ENCODE measurements at regions not wholly inside any gene's neighbourhood (a gene's known extent, or its start where the extent isn't known, plus 50 kb on each side); places are given as distances from the start of the nearest gene placed in this dataset.

GRCh38 chr10:131644864-131645658 is 255.7 kb upstream of the PPP2R2D start:
- DNase-seq: no peak
- Histone ChIP-seq H3K27me3 (no peaks in the 10 kb centered on the region), H3K4me1 (ENCODE audit: insufficient read depth) (no peaks in the 10 kb centered on the region), H3K9me3 (no peaks in the 10 kb centered on the region), H3K27ac (no peak overlapping the region), H3K36me3 (no peaks in the 10 kb centered on the region), H3K4me3 (no peak overlapping the region)
- TF ChIP-seq CTCF (IDR thresholded peaks at IDR 0.05): no peak
- TF ChIP-seq EP300 (IDR thresholded peaks at IDR 0.05): no peak
- TF ChIP-seq POLR2A (IDR thresholded peaks at IDR 0.05): no peak
- intact Hi-C loops (cut with DNase I): no loop called here
- WGBS, 3 donors: 80 to 82% (median 81%) methylated on average over 12 of the region's 12 CpGs

GRCh38 chr10:131645756-131646155 is 255.1 kb upstream of the PPP2R2D start:
- no peak overlapping the region for H3K27ac ChIP-seq
- no peak for TF ChIP-seq POLR2A (IDR thresholded peaks at IDR 0.05)
- TF ChIP-seq CTCF (IDR thresholded peaks at IDR 0.05): no peak
- TF ChIP-seq EP300 (IDR thresholded peaks at IDR 0.05): no peak
- intact Hi-C loops (cut with DNase I): no loop called here
- 84 to 93% (median 88%) methylated on average over 8 to 10 of the region's 10 CpGs for WGBS, 3 donors
- H3K4me1 ChIP-seq (ENCODE audit: insufficient read depth): no peaks in the 10 kb centered on the region
- no peak overlapping the region for H3K4me3 ChIP-seq
- DNase-seq: no peak
- no peaks in the 10 kb centered on the region for H3K36me3 ChIP-seq
- no peaks in the 10 kb centered on the region for H3K27me3 ChIP-seq
- H3K9me3 ChIP-seq: no peaks in the 10 kb centered on the region

- Histone ChIP-seq H3K9me3 (no peaks in the 10 kb centered on the region), H3K36me3 (no peaks in the 10 kb centered on the region), H3K27me3 (no peaks in the 10 kb centered on the region), H3K4me3 (no peak overlapping the region), H3K4me1 (ENCODE audit: insufficient read depth) (no peaks in the 10 kb centered on the region), H3K27ac (no peak overlapping the region)
- DNase-seq: no peak
- intact Hi-C loops (cut with DNase I): no loop called here
- TF ChIP-seq EP300 (IDR thresholded peaks at IDR 0.05) (no peak), CTCF (IDR thresholded peaks at IDR 0.05) (no peak), POLR2A (IDR thresholded peaks at IDR 0.05) (no peak)
- WGBS, 3 donors: 67 to 70% (median 68%) methylated on average over 30 of the region's 30 CpGs
Observed at GRCh38 chr10:131646551-131647525, 254.0 kb upstream of the PPP2R2D start.

- Histone ChIP-seq H3K36me3 (no peaks in the 10 kb centered on the region), H3K4me3 (no peak overlapping the region), H3K9me3 (no peaks in the 10 kb centered on the region), H3K4me1 (ENCODE audit: insufficient read depth) (no peaks in the 10 kb centered on the region), H3K27ac (no peak overlapping the region), H3K27me3 (no peaks in the 10 kb centered on the region)
- TF ChIP-seq EP300 (IDR thresholded peaks at IDR 0.05) (no peak), POLR2A (IDR thresholded peaks at IDR 0.05) (no peak), CTCF (IDR thresholded peaks at IDR 0.05) (no peak)
- intact Hi-C loops (cut with DNase I): no loop called here
- no peak for DNase-seq
- 73 to 82% (median 79%) methylated on average over 11 of the region's 11 CpGs for WGBS, 3 donors
Observed at GRCh38 chr10:131647789-131648188, 253.0 kb upstream of the PPP2R2D start.
